ENCODE measurements at regions not wholly inside any gene's neighbourhood (a gene's known extent, or its start where the extent isn't known, plus 50 kb on each side); places are given as distances from the start of the nearest gene placed in this dataset.
"Not testable (repeated sequence)": the region's sequence is repeated elsewhere in the genome, so short reads cannot be mapped to it uniquely, and the experiment has no call there.

- not testable (repeated sequence) for H3K4me3 ChIP-seq (ENCODE audit: low read depth, low read length); DNase-seq (ENCODE audit: low read depth)
Measured at GRCh38 chr15:20680257-20680815, 138.7 kb upstream of the GOLGA6L6 start.

GRCh38 chr15:20672470-20672869 lies 130.9 kb upstream of the GOLGA6L6 start:
- TF ChIP-seq, protein P1, sequence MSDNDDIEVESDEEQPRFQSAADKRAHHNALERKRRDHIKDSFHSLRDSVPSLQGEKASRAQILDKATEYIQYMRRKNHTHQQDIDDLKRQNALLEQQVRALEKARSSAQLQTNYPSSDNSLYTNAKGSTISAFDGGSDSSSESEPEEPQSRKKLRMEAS (IDR thresholded peaks at IDR 0.05; ENCODE audit: low read depth, low read length), result no peak
- TF ChIP-seq POLR2A (IDR thresholded peaks at IDR 0.05; ENCODE audit: extremely low read depth, insufficient read length), result no peak
- no peak for TF ChIP-seq MYC (IDR thresholded peaks at IDR 0.05; ENCODE audit: low read depth, low read length)
- TF ChIP-seq, protein P2, sequence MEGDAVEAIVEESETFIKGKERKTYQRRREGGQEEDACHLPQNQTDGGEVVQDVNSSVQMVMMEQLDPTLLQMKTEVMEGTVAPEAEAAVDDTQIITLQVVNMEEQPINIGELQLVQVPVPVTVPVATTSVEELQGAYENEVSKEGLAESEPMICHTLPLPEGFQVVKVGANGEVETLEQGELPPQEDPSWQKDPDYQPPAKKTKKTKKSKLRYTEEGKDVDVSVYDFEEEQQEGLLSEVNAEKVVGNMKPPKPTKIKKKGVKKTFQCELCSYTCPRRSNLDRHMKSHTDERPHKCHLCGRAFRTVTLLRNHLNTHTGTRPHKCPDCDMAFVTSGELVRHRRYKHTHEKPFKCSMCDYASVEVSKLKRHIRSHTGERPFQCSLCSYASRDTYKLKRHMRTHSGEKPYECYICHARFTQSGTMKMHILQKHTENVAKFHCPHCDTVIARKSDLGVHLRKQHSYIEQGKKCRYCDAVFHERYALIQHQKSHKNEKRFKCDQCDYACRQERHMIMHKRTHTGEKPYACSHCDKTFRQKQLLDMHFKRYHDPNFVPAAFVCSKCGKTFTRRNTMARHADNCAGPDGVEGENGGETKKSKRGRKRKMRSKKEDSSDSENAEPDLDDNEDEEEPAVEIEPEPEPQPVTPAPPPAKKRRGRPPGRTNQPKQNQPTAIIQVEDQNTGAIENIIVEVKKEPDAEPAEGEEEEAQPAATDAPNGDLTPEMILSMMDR (IDR thresholded peaks at IDR 0.05; ENCODE audit: low read depth, low read length), result no peak
- H3K4me3 ChIP-seq (ENCODE audit: low read depth, low read length), result no peak overlapping the region
- no peak for DNase-seq (ENCODE audit: low read depth)

DNA sequence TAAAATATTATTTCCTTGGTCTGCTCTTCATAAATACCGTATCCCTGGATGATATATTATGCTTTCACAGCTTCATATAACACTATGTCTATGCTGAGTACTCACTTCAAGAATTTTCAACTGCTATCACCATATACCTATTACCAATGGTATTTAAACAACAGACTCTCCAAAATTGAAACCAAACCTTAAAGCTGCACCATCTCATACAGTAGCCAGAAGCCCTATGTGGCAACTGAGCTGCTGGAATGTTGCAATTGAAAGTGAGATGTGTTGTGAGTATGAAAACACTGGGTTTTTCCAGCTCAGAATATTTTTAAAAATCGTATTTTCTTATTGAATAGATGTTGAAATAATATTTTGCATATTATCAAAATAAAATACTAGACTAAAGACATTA lies 130.1 kb upstream of the GOLGA6L6 start:
- no peak for DNase-seq (ENCODE audit: low read depth)
- TF ChIP-seq POLR2A (IDR thresholded peaks at IDR 0.05; ENCODE audit: extremely low read depth, insufficient read length) (no peak), MYC (IDR thresholded peaks at IDR 0.05; ENCODE audit: low read depth, low read length) (no peak)
- TF ChIP-seq, protein P1 (IDR thresholded peaks at IDR 0.05; ENCODE audit: low read depth, low read length), result no peak
- TF ChIP-seq, protein P2 (IDR thresholded peaks at IDR 0.05; ENCODE audit: low read depth, low read length), result no peak
- H3K4me3 ChIP-seq (ENCODE audit: low read depth, low read length), result no peak overlapping the region

DNA sequence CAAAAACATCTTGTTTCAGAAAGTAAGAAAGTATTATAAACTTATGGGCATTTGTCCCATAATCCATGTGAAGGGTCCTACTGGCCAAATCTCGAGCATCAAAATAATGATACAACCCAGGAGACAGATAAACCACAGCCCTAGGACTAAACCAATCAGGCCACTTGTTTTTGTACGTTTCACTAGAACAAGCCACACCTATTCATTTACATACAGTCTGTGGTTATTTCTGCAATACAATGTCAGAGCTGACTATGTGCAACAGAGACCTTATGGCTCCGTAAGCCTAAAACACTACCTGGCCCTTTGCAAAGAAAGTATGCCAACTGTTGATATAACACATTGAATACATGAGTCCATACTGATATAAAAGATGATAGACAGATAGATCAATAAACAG lies 124.8 kb upstream of the GOLGA6L6 start:
- DNase-seq (ENCODE audit: low read depth); H3K4me3 ChIP-seq (ENCODE audit: low read depth, low read length): not testable (repeated sequence)

- DNase-seq (ENCODE audit: low read depth), result no peak
- H3K4me3 ChIP-seq (ENCODE audit: low read depth, low read length), result no peak overlapping the region
- TF ChIP-seq MYC (IDR thresholded peaks at IDR 0.05; ENCODE audit: low read depth, low read length) (no peak), POLR2A (IDR thresholded peaks at IDR 0.05; ENCODE audit: extremely low read depth, insufficient read length) (no peak)
- TF ChIP-seq, protein P2 (IDR thresholded peaks at IDR 0.05; ENCODE audit: low read depth, low read length), result no peak
- TF ChIP-seq, protein P1 (IDR thresholded peaks at IDR 0.05; ENCODE audit: low read depth, low read length), result no peak
Measured at GRCh38 chr15:20665653-20666052, 124.1 kb upstream of the GOLGA6L6 start.

- no peak overlapping the region for H3K4me3 ChIP-seq (ENCODE audit: low read depth, low read length)
- TF ChIP-seq MYC (IDR thresholded peaks at IDR 0.05; ENCODE audit: low read depth, low read length) (no peak), POLR2A (IDR thresholded peaks at IDR 0.05; ENCODE audit: extremely low read depth, insufficient read length) (no peak)
- TF ChIP-seq, protein P1 (IDR thresholded peaks at IDR 0.05; ENCODE audit: low read depth, low read length), result no peak
- TF ChIP-seq, protein P2 (IDR thresholded peaks at IDR 0.05; ENCODE audit: low read depth, low read length), result no peak
- no peak for DNase-seq (ENCODE audit: low read depth)
Measured at GRCh38 chr15:20659265-20659664, 117.7 kb upstream of the GOLGA6L6 start.

GRCh38 chr15:20658024-20658423 lies 116.4 kb upstream of the GOLGA6L6 start:
- TF ChIP-seq, protein P1 (IDR thresholded peaks at IDR 0.05; ENCODE audit: low read depth, low read length), result no peak
- TF ChIP-seq, protein P2 (IDR thresholded peaks at IDR 0.05; ENCODE audit: low read depth, low read length), result no peak
- TF ChIP-seq MYC (IDR thresholded peaks at IDR 0.05; ENCODE audit: low read depth, low read length) (no peak), POLR2A (IDR thresholded peaks at IDR 0.05; ENCODE audit: extremely low read depth, insufficient read length) (no peak)
- no peak for DNase-seq (ENCODE audit: low read depth)
- H3K4me3 ChIP-seq (ENCODE audit: low read depth, low read length), result no peak overlapping the region

Measured in NB4 (cell line).